ENCODE measurements at regions not wholly inside any gene's neighbourhood (a gene's known extent, or its start where the extent isn't known, plus 50 kb on each side); places are given as distances from the start of the nearest gene placed in this dataset.
"Not testable (repeated sequence)": the region's sequence is repeated elsewhere in the genome, so short reads cannot be mapped to it uniquely, and the experiment has no call there.

- not testable (repeated sequence) for H3K27me3 ChIP-seq (ENCODE audit: control insufficient read depth in 3 of 3, insufficient read depth in 3 of 3, low read depth in 1 of 3, low read length in 3 of 3); H3K36me3 ChIP-seq (replicated peaks in 1 of 2; ENCODE audit: control insufficient read depth in 2 of 2, insufficient read depth in 2 of 2, low read length in 2 of 2); H2BK12ac ChIP-seq (ENCODE audit: low read length); H4K8ac ChIP-seq (ENCODE audit: low read depth, low read length); H3K9ac ChIP-seq (ENCODE audit: low read depth, low read length, poor library complexity); H2BK5ac ChIP-seq (ENCODE audit: low read length); H3K18ac ChIP-seq (ENCODE audit: low read length); H3K4me2 ChIP-seq (ENCODE audit: insufficient read depth, low read length, poor library complexity, severe bottlenecking); H3K4me3 ChIP-seq (ENCODE audit: low read length in 2 of 2); H3K14ac ChIP-seq (ENCODE audit: low read length); H3K27ac ChIP-seq (replicated peaks; ENCODE audit: low read length); H2BK120ac ChIP-seq (ENCODE audit: low read depth, low read length); H3K4me1 ChIP-seq (ENCODE audit: control insufficient read depth in 2 of 2, insufficient read depth in 1 of 2, low read depth in 1 of 2, low read length in 2 of 2); DNase-seq (ENCODE audit: low spot score); H2BK15ac ChIP-seq (ENCODE audit: low read length); H2AFZ ChIP-seq (ENCODE audit: low read length); H3K9me3 ChIP-seq (replicated peaks in 1 of 2; ENCODE audit: control insufficient read depth in 2 of 2, insufficient read depth in 1 of 2, low read depth in 1 of 2, low read length in 2 of 2); H4K91ac ChIP-seq (ENCODE audit: low read depth, low read length, poor library complexity); H2AK5ac ChIP-seq (ENCODE audit: low read depth, low read length); H3K4ac ChIP-seq (ENCODE audit: low read length); H3K23ac ChIP-seq (ENCODE audit: low read depth, low read length, poor library complexity); H3K79me1 ChIP-seq (ENCODE audit: low read depth, low read length)
- WGBS, 2 donors (ENCODE audit: extremely low coverage in 2 of 2, insufficient read length in 2 of 2, insufficient replicate concordance in 1 of 2) = no CpG with 5 or more reads among the region's 2 CpGs
Measured at GRCh38 chr10:113489522-113489921, 63.3 kb upstream of the HABP2 start.

GRCh38 chr10:113491967-113492565 is 60.8 kb upstream of the HABP2 start:
- peaks cover 0 to 8% (median 0%) of the 10 kb centered on the region in 3 experiments for H3K27me3 ChIP-seq (ENCODE audit: control insufficient read depth in 3 of 3, insufficient read depth in 3 of 3, low read depth in 1 of 3, low read length in 3 of 3)
- no peak overlapping the region for H2BK15ac ChIP-seq (ENCODE audit: low read length)
- no peak for DNase-seq (ENCODE audit: low spot score)
- H2BK5ac ChIP-seq (ENCODE audit: low read length) = no peak overlapping the region
- no CpG with 5 or more reads among the region's 3 CpGs for WGBS, 2 donors (ENCODE audit: extremely low coverage in 2 of 2, insufficient read length in 2 of 2, insufficient replicate concordance in 1 of 2)
- H3K9ac ChIP-seq (ENCODE audit: low read depth, low read length, poor library complexity) = no peak overlapping the region
- H3K18ac ChIP-seq (ENCODE audit: low read length) = no peak overlapping the region
- H2AK5ac ChIP-seq (ENCODE audit: low read depth, low read length) = no peak overlapping the region
- H4K91ac ChIP-seq (ENCODE audit: low read depth, low read length, poor library complexity) = no peak overlapping the region
- H3K4me3 ChIP-seq (ENCODE audit: low read length in 2 of 2) = no peak overlapping the region
- no peak overlapping the region for H3K27ac ChIP-seq (replicated peaks; ENCODE audit: low read length)
- no peaks in the 10 kb centered on the region for H3K9me3 ChIP-seq (replicated peaks in 1 of 2; ENCODE audit: control insufficient read depth in 2 of 2, insufficient read depth in 1 of 2, low read depth in 1 of 2, low read length in 2 of 2)
- no peak overlapping the region for H3K23ac ChIP-seq (ENCODE audit: low read depth, low read length, poor library complexity)
- peaks cover 0 to 1% of the 10 kb centered on the region in 2 donors for H3K4me1 ChIP-seq (ENCODE audit: control insufficient read depth in 2 of 2, insufficient read depth in 1 of 2, low read depth in 1 of 2, low read length in 2 of 2)
- no peak overlapping the region for H3K4me2 ChIP-seq (ENCODE audit: insufficient read depth, low read length, poor library complexity, severe bottlenecking)
- H3K4ac ChIP-seq (ENCODE audit: low read length) = no peak overlapping the region
- H2AFZ ChIP-seq (ENCODE audit: low read length) = no peak overlapping the region
- no peak overlapping the region for H2BK12ac ChIP-seq (ENCODE audit: low read length)
- no peak overlapping the region for H3K14ac ChIP-seq (ENCODE audit: low read length)
- H3K79me1 ChIP-seq (ENCODE audit: low read depth, low read length) = no peaks in the 10 kb centered on the region
- H3K36me3 ChIP-seq (replicated peaks in 1 of 2; ENCODE audit: control insufficient read depth in 2 of 2, insufficient read depth in 2 of 2, low read length in 2 of 2) = no peaks in the 10 kb centered on the region
- no peak overlapping the region for H2BK120ac ChIP-seq (ENCODE audit: low read depth, low read length)
- no peak overlapping the region for H4K8ac ChIP-seq (ENCODE audit: low read depth, low read length)

GRCh38 chr10:113493195-113493594 is 59.7 kb upstream of the HABP2 start:
- H4K8ac ChIP-seq (ENCODE audit: low read depth, low read length) = no peak overlapping the region

GRCh38 chr10:113493882-113494301 is 59.0 kb upstream of the HABP2 start:
- Histone ChIP-seq H3K79me1 (ENCODE audit: low read depth, low read length) (no peaks in the 10 kb centered on the region), H3K4me1 (ENCODE audit: control insufficient read depth in 2 of 2, insufficient read depth in 1 of 2, low read depth in 1 of 2, low read length in 2 of 2) (peaks cover 0 to 1% of the 10 kb centered on the region in 2 donors), H2BK120ac (ENCODE audit: low read depth, low read length) (no peak overlapping the region), H3K4me2 (ENCODE audit: insufficient read depth, low read length, poor library complexity, severe bottlenecking) (no peak overlapping the region), H4K8ac (ENCODE audit: low read depth, low read length) (no peak overlapping the region), H4K91ac (ENCODE audit: low read depth, low read length, poor library complexity) (no peak overlapping the region), H3K14ac (ENCODE audit: low read length) (no peak overlapping the region), H2AK5ac (ENCODE audit: low read depth, low read length) (no peak overlapping the region), H3K27me3 (ENCODE audit: control insufficient read depth in 3 of 3, insufficient read depth in 3 of 3, low read depth in 1 of 3, low read length in 3 of 3) (peaks cover 0 to 8% (median 0%) of the 10 kb centered on the region in 3 experiments), H3K4ac (ENCODE audit: low read length) (no peak overlapping the region), H3K23ac (ENCODE audit: low read depth, low read length, poor library complexity) (no peak overlapping the region), H2BK15ac (ENCODE audit: low read length) (no peak overlapping the region), H3K9me3 (replicated peaks in 1 of 2; ENCODE audit: control insufficient read depth in 2 of 2, insufficient read depth in 1 of 2, low read depth in 1 of 2, low read length in 2 of 2) (no peaks in the 10 kb centered on the region), H3K27ac (replicated peaks; ENCODE audit: low read length) (no peak overlapping the region), H2AFZ (ENCODE audit: low read length) (no peak overlapping the region), H3K4me3 (ENCODE audit: low read length in 2 of 2) (no peak overlapping the region), H2BK5ac (ENCODE audit: low read length) (no peak overlapping the region), H2BK12ac (ENCODE audit: low read length) (no peak overlapping the region), H3K36me3 (replicated peaks in 1 of 2; ENCODE audit: control insufficient read depth in 2 of 2, insufficient read depth in 2 of 2, low read length in 2 of 2) (no peaks in the 10 kb centered on the region), H3K18ac (ENCODE audit: low read length) (no peak overlapping the region), H3K9ac (ENCODE audit: low read depth, low read length, poor library complexity) (no peak overlapping the region)
- no CpG with 5 or more reads among the region's 5 CpGs for WGBS, 2 donors (ENCODE audit: extremely low coverage in 2 of 2, insufficient read length in 2 of 2, insufficient replicate concordance in 1 of 2)
- DNase-seq (ENCODE audit: low spot score) = no peak

More at GRCh38 chr10:113493195-113493594, 59.7 kb upstream of the HABP2 start:
- Histone ChIP-seq H3K79me1 (ENCODE audit: low read depth, low read length) (no peaks in the 10 kb centered on the region), H3K9ac (ENCODE audit: low read depth, low read length, poor library complexity) (no peak overlapping the region), H2BK12ac (ENCODE audit: low read length) (no peak overlapping the region), H3K18ac (ENCODE audit: low read length) (no peak overlapping the region), H3K27me3 (ENCODE audit: control insufficient read depth in 3 of 3, insufficient read depth in 3 of 3, low read depth in 1 of 3, low read length in 3 of 3) (peaks cover 0 to 8% (median 0%) of the 10 kb centered on the region in 3 experiments), H3K4me3 (ENCODE audit: low read length in 2 of 2) (no peak overlapping the region), H4K91ac (ENCODE audit: low read depth, low read length, poor library complexity) (no peak overlapping the region), H2AFZ (ENCODE audit: low read length) (no peak overlapping the region), H3K4me1 (ENCODE audit: control insufficient read depth in 2 of 2, insufficient read depth in 1 of 2, low read depth in 1 of 2, low read length in 2 of 2) (peaks cover 0 to 1% of the 10 kb centered on the region in 2 donors), H3K27ac (replicated peaks; ENCODE audit: low read length) (no peak overlapping the region), H2BK15ac (ENCODE audit: low read length) (no peak overlapping the region), H3K23ac (ENCODE audit: low read depth, low read length, poor library complexity) (no peak overlapping the region), H3K4me2 (ENCODE audit: insufficient read depth, low read length, poor library complexity, severe bottlenecking) (no peak overlapping the region), H3K4ac (ENCODE audit: low read length) (no peak overlapping the region), H3K14ac (ENCODE audit: low read length) (no peak overlapping the region), H2BK120ac (ENCODE audit: low read depth, low read length) (no peak overlapping the region), H3K36me3 (replicated peaks in 1 of 2; ENCODE audit: control insufficient read depth in 2 of 2, insufficient read depth in 2 of 2, low read length in 2 of 2) (no peaks in the 10 kb centered on the region), H2BK5ac (ENCODE audit: low read length) (no peak overlapping the region), H3K9me3 (replicated peaks in 1 of 2; ENCODE audit: control insufficient read depth in 2 of 2, insufficient read depth in 1 of 2, low read depth in 1 of 2, low read length in 2 of 2) (no peaks in the 10 kb centered on the region), H2AK5ac (ENCODE audit: low read depth, low read length) (no peak overlapping the region)
- WGBS, 2 donors (ENCODE audit: extremely low coverage in 2 of 2, insufficient read length in 2 of 2, insufficient replicate concordance in 1 of 2) = no CpG with 5 or more reads among the region's 4 CpGs
- no peak for DNase-seq (ENCODE audit: low spot score)

Data from neuronal stem cell (in vitro differentiated cells).